Activated CD4-positive, alpha-beta T cell treated with anti-CD3 and anti-CD28 coated beads, Interleukin-2, amount 50 U/mL, for 16 hours (primary cell): ENCODE measurements at regions not wholly inside any gene's neighbourhood (a gene's known extent, or its start where the extent isn't known, plus 50 kb on each side); places are given as distances from the start of the nearest gene placed in this dataset.
"Not testable (repeated sequence)": the region's sequence is repeated elsewhere in the genome, so short reads cannot be mapped to it uniquely, and the experiment has no call there.

Source experiments
- DNase-seq: peaks from one replicate; pipeline ENCODE4 v3.0.0-alpha.2; 2020

DNA sequence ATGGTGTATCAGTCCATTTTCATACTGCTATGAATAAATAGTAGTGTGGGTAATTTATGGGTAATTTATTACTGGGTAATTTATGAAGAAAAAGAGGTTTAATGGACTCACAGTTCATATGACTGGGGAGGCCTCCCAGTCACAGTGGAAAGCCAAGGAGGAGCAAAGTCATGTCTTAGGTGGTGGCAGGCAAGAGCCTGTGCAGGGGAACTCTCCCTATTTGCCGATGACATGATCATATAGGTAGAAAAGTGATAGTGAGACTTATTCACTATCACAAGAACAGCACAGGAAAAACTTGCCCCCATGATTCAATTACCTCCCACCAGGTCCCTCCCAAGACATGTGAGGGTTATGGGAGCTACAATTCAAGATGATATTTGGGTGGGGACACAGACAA is 1137.7 kb downstream of the UQCRFS1 start:
- DNase-seq: no peak

GRCh38 chr19:28074773-28075172 is 1138.2 kb downstream of the UQCRFS1 start:
- DNase-seq: no peak

DNA sequence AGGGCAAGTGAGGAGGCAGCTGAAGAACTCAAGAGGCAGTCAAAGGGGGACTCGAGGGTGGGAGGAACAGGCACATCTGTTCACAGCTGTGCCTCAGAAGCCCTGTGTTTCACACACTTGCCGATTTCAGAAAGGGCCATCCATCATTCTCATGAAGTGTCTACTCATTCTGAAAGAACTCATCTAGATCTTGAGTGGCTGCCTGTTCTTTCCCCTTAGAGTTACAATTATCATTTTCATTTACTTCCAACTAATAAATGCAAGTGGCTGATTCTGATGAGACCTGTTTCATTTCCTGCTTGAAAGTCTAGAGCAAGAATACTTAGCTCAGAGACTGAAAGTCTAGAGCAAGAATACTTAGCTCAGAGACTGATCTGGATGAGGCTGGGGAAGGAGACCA is 1145.1 kb downstream of the UQCRFS1 start:
- DNase-seq: no peak

DNA sequence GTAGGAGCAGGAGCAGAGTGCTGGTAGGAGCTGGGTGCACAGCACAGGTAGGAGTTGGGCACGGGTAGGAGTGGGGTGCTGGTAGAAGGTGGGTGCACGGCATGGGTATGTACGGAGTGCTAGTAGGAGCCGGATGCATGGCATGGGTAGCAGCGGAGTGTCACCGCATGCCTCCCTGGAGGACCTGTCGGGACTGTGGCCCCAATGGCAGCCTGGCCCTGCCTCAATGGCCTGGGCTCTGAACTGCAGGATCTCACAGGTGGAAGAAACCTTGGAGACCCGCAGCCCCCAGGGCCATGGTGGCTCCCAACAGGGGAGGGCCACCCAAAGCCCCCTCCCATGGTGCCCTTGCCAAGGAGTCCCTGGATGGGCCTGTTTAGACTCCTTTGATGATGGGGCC is 1146.0 kb downstream of the UQCRFS1 start:
- DNase-seq: no peak

DNA sequence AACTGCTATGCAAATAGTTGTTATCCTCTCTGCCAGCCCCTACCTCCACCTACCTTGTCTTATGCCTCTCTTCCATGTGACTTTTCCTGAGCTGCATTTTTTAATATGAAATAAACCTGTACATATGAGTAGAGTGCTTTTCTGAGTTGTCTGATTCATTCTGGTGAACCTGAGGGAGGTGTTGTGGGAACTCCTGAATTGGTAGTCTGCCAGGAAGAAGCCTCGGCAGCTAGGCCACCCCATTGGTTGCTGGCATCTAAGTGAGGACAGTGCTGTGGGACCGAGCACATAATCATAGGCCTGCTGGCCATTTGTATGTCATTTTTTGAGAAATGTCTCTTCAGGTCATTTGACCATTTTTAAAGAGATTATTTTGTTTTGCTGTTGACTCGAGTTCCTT is 1146.8 kb downstream of the UQCRFS1 start:
- no peak for DNase-seq

GRCh38 chr19:28065026-28065425 is 1147.9 kb downstream of the UQCRFS1 start:
- no peak for DNase-seq

DNA sequence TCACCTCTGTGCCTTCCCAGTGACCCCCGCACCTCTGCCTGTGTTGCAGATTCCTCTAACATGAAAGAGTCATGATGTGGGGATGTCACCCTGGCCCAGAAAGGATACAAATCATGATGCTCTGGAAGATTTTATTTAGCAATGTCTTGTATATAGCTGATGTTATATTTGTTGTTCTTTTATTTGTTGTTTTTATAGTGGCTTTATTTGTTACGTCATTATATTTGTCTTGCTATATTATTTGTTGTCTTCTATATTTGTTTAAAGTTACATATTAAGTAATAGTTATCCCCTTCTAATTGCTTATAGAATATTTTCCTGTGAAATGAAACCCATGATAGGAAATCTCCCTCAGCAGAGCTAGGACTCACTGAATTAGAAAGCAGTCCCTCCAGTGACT is 1149.2 kb downstream of the UQCRFS1 start:
- no peak for DNase-seq

DNA sequence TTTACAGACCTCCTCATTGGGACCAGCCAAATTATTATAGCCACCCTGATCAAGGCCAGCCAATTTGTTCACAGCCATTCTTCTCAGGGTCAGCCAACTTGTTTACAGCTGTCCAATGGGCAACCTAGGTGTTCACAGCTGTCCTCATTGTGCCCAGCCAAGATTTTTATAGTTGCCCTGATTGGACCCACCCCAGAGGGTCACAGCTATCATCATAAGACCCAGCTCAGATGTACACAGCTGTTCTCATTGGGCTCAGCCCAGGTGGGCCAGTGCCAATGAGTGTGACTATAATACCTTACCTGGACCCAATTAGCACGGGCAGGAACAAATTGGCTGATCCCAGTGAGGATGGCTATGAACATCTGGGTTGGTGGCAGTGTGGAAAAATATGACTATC is 1151.8 kb downstream of the UQCRFS1 start:
- DNase-seq: no peak

DNA sequence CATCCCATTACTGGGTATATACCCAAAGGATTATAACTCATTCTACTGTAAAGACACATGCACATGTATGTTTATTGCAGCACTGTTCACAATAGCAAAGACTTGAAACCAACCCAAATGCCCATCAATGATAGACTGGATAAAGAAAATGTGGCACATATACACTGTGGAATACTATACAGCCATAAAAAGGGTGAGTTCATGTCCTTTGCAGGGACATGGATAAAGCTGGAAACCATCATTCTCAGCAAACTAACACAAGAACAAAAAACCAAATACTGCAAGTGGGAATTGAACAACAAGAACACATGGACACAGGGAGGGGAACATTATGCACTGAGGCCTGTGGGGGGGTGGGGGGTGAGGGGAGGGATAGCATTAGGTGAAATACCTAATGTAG is 1155.9 kb downstream of the UQCRFS1 start:
- DNase-seq: not testable (repeated sequence)

- DNase-seq: no peak
Measured at GRCh38 chr19:28051047-28051446, 1161.9 kb downstream of the UQCRFS1 start.

DNA sequence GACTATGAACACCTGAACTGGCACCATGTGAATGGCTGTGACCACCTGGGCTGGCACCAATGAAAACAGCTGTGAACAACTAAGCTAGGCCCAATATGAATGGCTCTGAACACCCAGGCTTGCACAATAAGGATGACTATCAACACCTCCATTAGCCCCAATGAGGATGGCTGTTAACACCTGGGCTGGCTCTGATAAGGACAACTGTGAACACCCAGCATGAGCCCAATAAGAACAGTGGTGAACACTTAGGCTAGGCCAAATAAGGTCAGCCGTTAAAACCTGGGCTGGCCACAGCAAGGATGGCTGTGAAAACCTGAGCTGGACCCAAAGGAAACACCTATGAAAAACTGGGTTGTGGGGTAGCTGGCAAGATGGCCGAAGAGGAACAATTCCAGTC is 1163.1 kb downstream of the UQCRFS1 start:
- no peak for DNase-seq

- DNase-seq: no peak
Measured at GRCh38 chr19:28046932-28047331, 1166.0 kb downstream of the UQCRFS1 start.

- no peak for DNase-seq
Measured at GRCh38 chr19:28045621-28046020, 1167.3 kb downstream of the UQCRFS1 start.

- DNase-seq: no peak
Measured at GRCh38 chr19:28044477-28044876, 1168.5 kb downstream of the UQCRFS1 start.

- DNase-seq: no peak
Measured at GRCh38 chr19:28042516-28042915, 1170.4 kb downstream of the UQCRFS1 start.

DNA sequence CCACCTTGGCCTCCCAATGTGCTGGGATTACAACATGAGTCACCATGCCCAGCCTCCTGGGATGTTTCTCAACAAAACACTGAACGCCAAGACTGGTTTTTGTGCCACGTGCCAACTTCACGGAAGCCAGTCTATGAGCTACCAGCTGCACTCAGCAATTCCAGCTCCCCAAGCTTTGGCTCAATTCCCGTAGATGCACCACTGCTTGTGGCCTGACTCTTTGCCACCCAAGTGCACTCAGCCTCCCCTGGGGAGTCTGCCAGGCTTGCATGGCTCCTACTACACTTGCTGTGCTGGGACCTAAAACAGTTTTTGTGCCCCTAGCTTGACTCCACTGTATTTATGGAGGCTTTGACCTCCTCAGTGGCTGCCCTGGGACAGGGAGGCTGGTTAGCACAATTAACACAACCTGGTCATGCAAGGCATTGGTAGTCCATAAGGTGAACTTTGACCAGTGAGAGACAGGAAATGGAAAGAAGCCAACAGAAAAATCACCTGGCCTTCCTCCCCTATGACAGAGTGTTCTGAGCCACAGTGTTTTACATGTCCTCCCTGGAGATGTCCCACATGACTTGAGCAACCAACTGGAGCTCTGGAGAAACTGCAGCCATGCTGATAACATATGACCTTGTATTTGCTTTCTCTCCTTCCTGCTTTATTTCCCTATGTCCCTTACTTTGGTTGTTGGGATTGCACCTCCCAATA is 1173.1 kb downstream of the UQCRFS1 start:
- DNase-seq: no peak

- DNase-seq: no peak
Measured at GRCh38 chr19:28037186-28037585, 1175.8 kb downstream of the UQCRFS1 start.

DNA sequence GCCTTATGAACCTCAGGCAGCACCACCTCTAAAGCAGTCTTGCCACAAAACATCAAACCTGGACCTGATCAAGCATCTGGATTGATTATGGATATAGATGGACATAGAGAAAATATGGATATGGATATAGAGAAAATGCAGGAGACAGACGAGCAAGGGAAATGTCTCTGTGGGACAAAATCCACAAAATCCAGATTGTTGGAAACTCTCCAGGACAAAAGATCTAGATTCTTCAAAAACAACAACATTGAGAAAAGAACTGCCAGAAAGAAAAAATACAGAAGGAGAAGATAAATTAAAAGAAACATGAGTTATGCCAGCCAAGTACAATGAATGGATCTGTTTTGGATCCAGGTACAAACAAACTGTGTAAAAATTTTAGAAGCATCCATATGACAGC is 1176.5 kb downstream of the UQCRFS1 start:
- DNase-seq: no peak

DNA sequence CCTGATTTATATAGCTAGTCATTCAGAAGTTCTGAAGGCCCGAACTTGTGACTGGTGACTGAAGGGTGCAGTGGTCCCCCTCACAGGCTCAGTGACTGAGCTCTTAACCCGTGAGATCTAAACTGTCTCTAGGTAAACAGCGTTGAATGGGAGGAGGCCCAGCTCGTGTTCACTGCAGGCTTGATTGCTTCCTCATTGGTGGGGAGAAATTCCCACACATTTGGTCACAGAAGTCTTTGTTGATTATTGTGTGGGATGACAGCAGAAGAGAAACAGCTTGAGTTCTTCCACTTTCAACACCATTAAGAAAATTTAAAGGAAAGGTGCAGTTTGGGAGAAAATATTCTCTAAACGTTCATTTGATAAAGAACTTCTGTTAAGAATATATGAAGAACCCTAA is 1178.0 kb downstream of the UQCRFS1 start:
- DNase-seq: no peak

GRCh38 chr19:28028881-28029444 is 1184.0 kb downstream of the UQCRFS1 start:
- DNase-seq: no peak

DNA sequence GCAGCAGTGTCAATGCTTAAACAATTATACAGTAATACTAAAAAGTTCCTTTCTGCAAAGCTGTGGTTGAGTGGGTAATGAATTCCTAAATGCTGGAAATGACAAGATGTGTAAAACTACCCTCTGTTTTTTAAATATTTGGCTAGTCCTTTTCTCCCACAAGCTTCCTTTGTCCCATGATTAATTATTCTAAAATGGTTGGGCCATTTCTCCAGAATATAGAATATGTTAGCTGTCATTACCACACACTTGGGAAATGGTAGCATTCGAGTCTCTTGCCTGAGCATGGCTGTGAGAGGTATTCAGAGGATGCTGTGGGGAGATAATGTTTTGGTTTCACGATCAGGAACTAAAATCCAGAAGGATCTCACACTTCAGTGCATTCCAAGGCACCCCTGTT is 1185.8 kb downstream of the UQCRFS1 start:
- DNase-seq: no peak

DNA sequence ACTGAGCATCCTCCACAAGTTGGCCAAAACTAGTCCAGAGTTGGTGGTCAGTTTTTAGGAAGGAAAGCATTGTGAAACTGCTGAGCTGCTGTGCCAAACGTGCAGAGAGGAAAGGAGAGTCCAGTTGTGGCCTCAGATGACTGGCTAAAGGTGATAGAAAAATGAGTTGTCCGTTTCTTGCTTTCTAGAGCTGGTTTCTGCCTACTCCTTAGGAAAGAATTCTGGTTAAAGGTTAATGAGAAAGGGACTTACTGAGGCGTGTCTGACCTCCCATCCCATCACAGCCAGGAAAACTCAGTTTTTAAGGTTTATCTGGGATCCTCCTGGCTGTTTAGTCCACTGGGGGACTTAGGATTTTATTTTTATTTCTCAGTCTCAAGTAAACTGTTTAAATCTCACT is 1186.3 kb downstream of the UQCRFS1 start:
- DNase-seq: no peak

- no peak for DNase-seq
Measured at GRCh38 chr19:28024920-28025319, 1188.0 kb downstream of the UQCRFS1 start.

DNA sequence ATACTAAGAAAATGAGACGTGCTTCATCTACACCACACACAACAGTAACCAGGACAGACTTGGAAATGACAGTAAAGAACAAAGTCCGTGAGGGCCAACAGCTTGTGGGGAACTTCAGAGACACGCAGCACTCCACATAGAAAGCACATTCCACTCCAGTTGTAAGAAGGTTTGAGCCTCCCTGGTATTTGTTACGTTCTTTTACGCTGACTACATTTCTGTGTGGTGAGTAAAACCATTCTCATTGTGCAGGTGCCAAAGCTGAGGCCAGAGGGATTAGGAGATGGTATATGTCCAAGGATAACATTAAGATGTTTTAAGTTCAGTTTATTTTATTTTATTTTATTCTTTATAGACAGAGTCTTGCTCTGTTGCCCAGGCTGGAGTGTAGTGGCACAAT is 1189.9 kb downstream of the UQCRFS1 start:
- no peak for DNase-seq

- no peak for DNase-seq
Measured at GRCh38 chr19:28022506-28022905, 1190.4 kb downstream of the UQCRFS1 start.
